Large intestine (tissue), 3 donors: ENCODE measurements at regions not wholly inside any gene's neighbourhood (a gene's known extent, or its start where the extent isn't known, plus 50 kb on each side); places are given as distances from the start of the nearest gene placed in this dataset.
A peak's percentile ranks its signal among the peaks of the same experiment; 100 is the strongest.

Experiments
- DNase-seq, 2 donors: peaks; one replicate each; pipeline versions ENCODE4 v3.0.0 to v3.0.0-alpha.2; 2013
- H3K27ac ChIP-seq: one replicate; pipeline ENCODE4 v1.5.1; 2013; ENCODE audit warnings: low read length
- H3K27me3 ChIP-seq: 2 replicates; pipeline ENCODE4 v1.6.1; 2013; ENCODE audit warnings: low read length; ENCODE audit not compliant: control insufficient read depth, insufficient read depth
- H3K36me3 ChIP-seq: 2 replicates; pipeline ENCODE4 v1.6.1; 2013; ENCODE audit warnings: low read length; ENCODE audit not compliant: control insufficient read depth, insufficient read depth
- H3K4me1 ChIP-seq: one replicate; pipeline ENCODE4 v1.6.1; 2013; ENCODE audit warnings: low read length; ENCODE audit not compliant: control insufficient read depth, insufficient read depth
- H3K4me3 ChIP-seq: one replicate; pipeline ENCODE4 v1.5.1; 2013; ENCODE audit warnings: low read length
- H3K9me3 ChIP-seq: one replicate; pipeline ENCODE4 v1.6.1; 2013; ENCODE audit warnings: mild to moderate bottlenecking, low read depth, low read length, moderate library complexity; ENCODE audit not compliant: control insufficient read depth
- WGBS: methylation state at CpG from one replicate; pipeline ENCODE4 v1.1.5; 2013; ENCODE audit warnings: low lambda C conversion rate; ENCODE audit not compliant: insufficient coverage; 5-methylcytosine and 5-hydroxymethylcytosine counted together

DNA sequence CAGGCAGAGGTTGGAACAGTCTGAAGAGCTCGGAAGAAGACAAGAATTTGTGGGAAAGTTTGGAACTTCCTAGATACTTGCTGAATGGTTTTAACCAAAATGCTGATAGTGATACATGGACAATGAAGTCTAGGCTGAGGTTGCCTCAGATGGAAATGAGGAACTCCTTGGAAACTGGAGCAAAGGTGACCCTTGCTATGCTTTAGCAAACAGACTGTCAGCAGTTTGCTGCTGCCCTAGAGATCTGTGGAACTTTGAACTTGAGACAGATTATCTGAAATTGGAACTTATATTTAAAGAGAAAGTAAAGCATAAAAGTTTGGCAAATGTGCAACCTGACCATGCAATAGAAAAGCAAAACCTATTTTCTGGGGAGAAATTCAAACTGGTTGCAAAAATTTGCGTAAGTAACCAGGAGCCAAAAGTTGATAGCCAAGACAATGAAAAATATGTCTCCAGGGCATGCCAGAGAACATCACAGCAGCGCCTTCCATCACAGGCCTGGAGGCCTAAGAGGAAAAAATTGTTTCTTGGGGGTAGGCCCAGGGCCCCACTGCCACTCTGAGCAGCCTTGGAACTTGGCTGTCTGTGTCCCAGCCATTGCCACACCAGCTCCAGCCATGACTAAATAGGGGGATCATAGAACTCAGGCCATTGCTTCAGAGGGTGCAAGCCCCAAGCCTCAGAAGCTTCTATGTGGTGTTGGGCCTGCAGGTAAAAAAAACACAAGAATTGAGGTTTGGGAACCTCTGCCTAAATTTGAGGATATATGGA is 675.3 kb downstream of the LTN1 start:
- peak; percentile 78 to 87 for DNase-seq

DNA sequence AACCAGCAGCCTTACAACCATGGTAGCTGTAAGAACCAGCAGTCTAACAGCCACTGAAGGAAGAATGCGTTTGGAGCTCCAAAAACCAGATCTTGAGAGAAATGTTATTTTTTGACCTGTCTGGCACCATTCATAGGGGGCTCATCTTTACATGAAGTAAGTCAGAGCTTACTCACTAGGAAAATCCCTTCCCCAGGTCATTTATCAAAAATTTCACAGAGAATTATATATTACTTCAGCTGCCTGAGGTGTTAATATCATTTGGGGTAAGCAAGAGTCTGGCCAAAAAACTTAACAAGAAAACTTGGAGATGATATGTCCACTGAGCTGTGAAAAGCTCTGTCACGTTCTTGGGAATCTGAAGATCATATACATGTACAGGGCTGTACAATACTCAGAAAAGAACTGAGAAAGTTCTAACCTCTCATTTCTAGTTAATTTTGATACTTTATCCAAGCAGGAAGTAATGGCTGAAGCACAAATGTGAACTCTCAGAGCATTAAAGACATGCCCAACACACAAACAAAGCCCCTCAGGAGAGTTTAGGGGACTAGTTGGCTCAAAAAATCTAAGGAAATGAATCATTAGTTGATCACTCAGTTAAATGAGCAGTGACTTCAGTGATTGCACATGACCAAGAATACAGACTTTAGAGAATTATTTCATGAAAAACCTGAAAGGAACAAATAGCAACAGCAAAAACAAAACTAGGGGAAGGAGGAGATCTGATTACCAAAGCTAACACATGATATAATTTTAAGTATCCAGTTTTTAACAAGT is 681.1 kb downstream of the LTN1 start:
- whole genome bisulfite sequencing: 83% methylated on average over 1 of the region's 2 CpGs
- Histone ChIP-seq H3K9me3 (peaks cover 14% of the 10 kb centered on the region), H3K4me1 (peaks cover 2% of the 10 kb centered on the region), H3K27ac (no peak overlapping the region), H3K36me3 (no peaks in the 10 kb centered on the region), H3K4me3 (no peak overlapping the region), H3K27me3 (no peaks in the 10 kb centered on the region)
- DNase-seq: no peak

More for the DNA sequence above, 675.3 kb downstream of the LTN1 start:
- Histone ChIP-seq H3K27ac (peak overlapping the region; percentile 77), H3K4me3 (no peak overlapping the region), H3K27me3 (no peaks in the 10 kb centered on the region), H3K9me3 (peaks cover 24% of the 10 kb centered on the region), H3K4me1 (peaks cover 16% of the 10 kb centered on the region), H3K36me3 (no peaks in the 10 kb centered on the region)
- no CpG with 5 or more reads among the region's 3 CpGs for WGBS

DNA sequence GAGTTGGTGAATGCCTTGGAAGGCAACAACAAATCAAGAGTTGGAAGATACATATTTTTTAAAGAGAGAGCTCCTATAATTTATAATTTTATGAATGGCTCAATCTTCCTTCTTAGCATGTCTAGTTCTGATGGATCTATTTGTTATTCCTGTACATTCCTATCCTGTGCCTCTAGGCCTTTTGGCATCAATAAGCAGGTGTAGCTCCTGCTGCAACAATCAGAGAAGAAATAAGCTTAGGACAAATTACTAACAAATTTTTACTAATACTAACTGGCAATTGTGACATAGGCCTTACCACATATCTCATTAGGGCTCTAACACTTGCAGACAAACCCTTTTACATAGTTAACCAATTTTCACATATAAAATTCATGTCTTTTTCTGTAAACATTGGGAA is 682.0 kb downstream of the LTN1 start:
- H3K27ac ChIP-seq: no peak overlapping the region
- no peaks in the 10 kb centered on the region for H3K36me3 ChIP-seq
- H3K4me1 ChIP-seq: no peaks in the 10 kb centered on the region
- H3K4me3 ChIP-seq: no peak overlapping the region
- peaks cover 14% of the 10 kb centered on the region for H3K9me3 ChIP-seq
- H3K27me3 ChIP-seq: no peaks in the 10 kb centered on the region
- no peak for DNase-seq

DNA sequence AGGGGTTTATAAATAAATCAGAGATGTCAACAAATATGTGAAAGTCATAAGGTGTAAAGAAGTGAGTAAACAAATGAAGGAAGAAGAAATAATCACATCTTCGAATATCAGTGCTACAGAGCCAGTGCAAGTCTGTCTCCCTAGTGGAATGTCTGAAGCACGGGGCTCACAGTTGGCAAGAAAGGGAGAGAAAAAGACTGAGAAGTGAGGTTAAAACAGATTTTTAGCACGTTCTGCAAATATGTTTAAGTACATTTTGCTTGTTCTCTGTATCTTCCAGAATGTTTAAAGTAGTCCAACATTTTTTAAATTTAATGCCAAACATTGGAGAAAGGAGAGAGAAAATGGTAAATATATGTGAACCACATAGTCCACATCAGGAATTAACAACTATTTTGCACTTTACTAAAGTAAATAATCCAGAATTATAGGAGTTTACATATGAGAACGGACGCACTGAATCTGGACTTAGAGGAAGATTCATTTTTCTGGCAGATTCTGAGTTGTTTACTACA is 682.4 kb downstream of the LTN1 start:
- Histone ChIP-seq H3K4me3 (no peak overlapping the region), H3K4me1 (no peaks in the 10 kb centered on the region), H3K27ac (no peak overlapping the region), H3K9me3 (peaks cover 14% of the 10 kb centered on the region), H3K27me3 (no peaks in the 10 kb centered on the region), H3K36me3 (no peaks in the 10 kb centered on the region)
- 50% methylated on average over 1 of the region's 5 CpGs for WGBS
- DNase-seq: no peak

DNA sequence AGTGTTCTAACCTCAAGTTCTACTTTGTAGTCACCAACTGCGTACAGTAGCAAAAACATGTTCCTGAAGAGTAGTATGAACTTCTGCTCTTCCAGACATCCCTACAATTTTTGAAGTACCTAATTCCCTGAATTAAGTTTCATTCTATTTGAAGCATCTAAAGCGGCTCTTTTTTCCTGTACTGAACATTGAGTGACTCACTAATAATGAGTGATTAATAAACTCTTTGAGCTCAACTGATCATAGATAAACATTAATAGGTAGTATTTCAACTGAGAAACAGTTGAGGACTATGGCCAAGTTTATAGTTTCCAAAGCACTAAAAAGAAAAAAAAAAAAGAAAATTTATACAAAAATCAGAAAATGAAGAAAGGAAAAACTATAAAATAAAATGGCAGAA is 683.1 kb downstream of the LTN1 start:
- no peaks in the 10 kb centered on the region for H3K36me3 ChIP-seq
- no peak overlapping the region for H3K4me3 ChIP-seq
- no peaks in the 10 kb centered on the region for H3K27me3 ChIP-seq
- H3K27ac ChIP-seq: no peak overlapping the region
- H3K4me1 ChIP-seq: no peaks in the 10 kb centered on the region
- DNase-seq: peak in 1 of 2 donors; percentile 17
- WGBS: 50% methylated on average over 1 of the region's 2 CpGs
- H3K9me3 ChIP-seq: peaks cover 14% of the 10 kb centered on the region

DNA sequence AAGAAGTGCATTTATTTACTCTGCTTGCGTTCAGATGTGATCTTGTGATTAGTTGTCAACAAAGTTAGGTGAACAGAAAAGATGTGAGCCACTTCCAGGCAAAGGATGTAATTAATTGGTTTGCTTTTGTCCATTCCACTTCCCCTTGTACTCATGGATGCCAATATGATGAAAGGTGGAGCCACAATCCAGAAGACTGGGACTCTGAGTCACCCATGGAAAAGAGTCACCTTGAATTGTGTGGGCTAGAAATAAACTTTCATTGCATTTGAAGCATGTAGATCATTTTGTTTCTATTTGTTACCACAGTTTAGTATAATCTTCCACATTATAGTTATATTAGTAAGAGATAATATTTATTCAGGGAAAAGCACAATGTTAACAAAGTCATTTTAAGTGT is 684.2 kb downstream of the LTN1 start:
- 83% methylated on average over 1 of the region's 1 CpG for WGBS

DNA sequence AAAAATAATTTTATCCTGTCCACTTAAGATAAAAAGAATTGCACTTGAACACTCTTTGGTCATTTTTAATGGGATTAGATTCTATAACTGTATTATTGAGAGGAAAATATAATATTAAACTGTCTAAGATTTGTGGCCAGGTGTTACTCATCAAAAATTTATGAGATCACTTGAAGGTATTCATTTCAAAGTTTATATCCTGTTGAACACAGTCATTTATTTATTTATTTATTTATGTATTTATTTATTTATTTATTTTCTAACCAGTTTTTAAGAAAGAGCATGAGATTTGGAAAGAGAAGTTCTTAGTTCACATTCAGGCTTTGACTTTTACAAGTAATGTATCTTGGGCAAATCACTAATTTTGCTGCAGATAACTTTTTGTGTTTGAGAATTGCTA is 692.7 kb downstream of the LTN1 start:
- Histone ChIP-seq H3K27ac (no peak overlapping the region), H3K9me3 (no peaks in the 10 kb centered on the region), H3K4me1 (no peaks in the 10 kb centered on the region), H3K4me3 (no peak overlapping the region), H3K27me3 (no peaks in the 10 kb centered on the region), H3K36me3 (no peaks in the 10 kb centered on the region)
- DNase-seq: no peak

More for the DNA sequence above, 684.2 kb downstream of the LTN1 start:
- Histone ChIP-seq H3K4me3 (no peak overlapping the region), H3K27me3 (no peaks in the 10 kb centered on the region), H3K4me1 (no peaks in the 10 kb centered on the region), H3K9me3 (peaks cover 11% of the 10 kb centered on the region), H3K27ac (no peak overlapping the region), H3K36me3 (no peaks in the 10 kb centered on the region)
- no peak for DNase-seq

DNA sequence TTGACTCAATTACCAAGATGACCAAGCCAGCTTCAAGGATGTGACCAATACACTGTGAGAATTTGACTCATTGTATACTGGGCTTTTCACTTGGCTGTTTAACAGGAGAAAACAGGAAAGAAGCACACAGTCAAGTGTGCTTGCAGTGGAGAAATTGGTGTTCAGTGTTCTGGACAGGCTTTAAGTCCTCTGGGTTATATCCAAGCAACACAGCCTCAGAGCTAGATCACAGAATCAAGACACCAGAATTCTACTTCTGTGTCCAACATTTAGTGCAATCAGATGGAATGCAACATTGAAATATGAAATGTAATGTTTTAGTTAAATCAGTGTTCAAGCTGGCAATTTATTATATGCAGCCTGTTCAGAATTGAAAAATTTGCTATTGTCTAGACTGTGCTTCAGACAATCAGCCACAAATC is 694.4 kb downstream of the LTN1 start:
- H3K9me3 ChIP-seq: no peaks in the 10 kb centered on the region
- H3K27me3 ChIP-seq: no peaks in the 10 kb centered on the region
- H3K27ac ChIP-seq: no peak overlapping the region
- H3K4me1 ChIP-seq: peaks cover 5% of the 10 kb centered on the region
- no peak for DNase-seq
- H3K36me3 ChIP-seq: no peaks in the 10 kb centered on the region
- H3K4me3 ChIP-seq: no peak overlapping the region

DNA sequence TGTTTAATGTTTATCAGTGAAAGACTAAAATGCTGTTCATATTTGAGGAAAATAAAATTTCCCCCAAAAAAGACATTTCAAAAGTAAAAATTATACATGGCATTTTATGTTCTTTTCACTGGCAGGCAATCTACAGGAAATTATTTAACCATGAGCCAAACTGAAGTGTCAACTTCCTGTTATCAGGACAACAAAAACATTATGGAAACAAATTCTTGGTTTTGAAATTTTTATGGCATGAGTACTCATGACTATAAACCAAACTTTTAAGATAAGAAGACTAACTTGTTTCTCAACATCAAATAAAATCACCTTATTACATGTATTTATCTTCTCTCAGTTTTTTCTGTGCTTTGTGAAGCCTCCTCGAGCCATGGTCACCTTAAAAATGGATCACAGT is 698.6 kb downstream of the LTN1 start:
- Histone ChIP-seq H3K4me1 (peaks cover 5% of the 10 kb centered on the region), H3K4me3 (no peak overlapping the region), H3K27ac (peak overlapping the region; percentile 4), H3K27me3 (no peaks in the 10 kb centered on the region), H3K36me3 (no peaks in the 10 kb centered on the region), H3K9me3 (peaks cover 5% of the 10 kb centered on the region)
- WGBS: no CpG with 5 or more reads among the region's 1 CpG
- peak; percentile 25 to 55 for DNase-seq

DNA sequence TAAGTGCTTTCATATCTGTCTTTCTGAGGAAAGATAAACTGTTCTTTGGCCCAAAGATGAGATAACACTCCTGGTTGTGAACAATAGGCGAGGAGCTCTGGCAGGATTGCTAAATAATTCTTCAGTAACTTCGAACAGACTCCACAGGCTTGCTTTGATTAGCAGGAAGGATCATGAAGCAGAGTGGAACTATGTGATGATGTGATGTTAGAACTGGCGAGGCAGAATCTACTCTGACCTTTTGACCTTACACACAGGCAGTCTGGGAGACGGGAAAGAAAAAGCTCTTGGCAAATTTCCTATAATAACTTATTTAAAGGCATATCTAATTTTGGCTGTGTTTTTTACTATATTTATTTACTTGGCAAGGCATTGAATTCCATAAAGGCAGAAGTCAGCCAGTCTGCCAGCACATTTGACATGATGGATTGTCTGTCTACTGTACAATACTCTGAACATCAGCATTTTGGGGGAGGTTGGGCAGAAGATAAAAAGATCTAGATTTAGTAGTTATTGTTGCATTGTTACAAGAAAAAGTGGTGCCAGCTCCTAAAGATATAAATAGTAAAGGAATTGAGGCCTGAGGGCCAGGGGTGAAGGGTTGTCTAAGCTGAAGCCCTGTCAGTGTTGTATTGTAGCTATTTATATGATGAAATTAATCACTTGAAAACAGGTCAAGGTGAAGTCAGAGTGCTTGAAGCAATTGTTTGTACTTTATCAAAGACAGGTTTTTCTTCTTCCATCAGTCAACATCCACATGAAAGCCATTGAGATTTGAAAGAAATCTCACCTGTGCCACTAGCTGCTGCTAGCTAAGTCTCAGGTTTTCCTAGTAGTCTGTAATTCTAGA is 708.8 kb downstream of the LTN1 start:
- no CpG with 5 or more reads among the region's 4 CpGs for WGBS
- Histone ChIP-seq H3K27me3 (no peaks in the 10 kb centered on the region), H3K27ac (peak overlapping the region; percentile 50), H3K36me3 (no peaks in the 10 kb centered on the region), H3K4me1 (peaks cover 18% of the 10 kb centered on the region), H3K4me3 (no peak overlapping the region), H3K9me3 (peaks cover 3% of the 10 kb centered on the region)
- DNase-seq: peak; percentile 67 to 85
